ENCODE measurements at regions not wholly inside any gene's neighbourhood (a gene's known extent, or its start where the extent isn't known, plus 50 kb on each side); places are given as distances from the start of the nearest gene placed in this dataset.
"Not testable (repeated sequence)": the region's sequence is repeated elsewhere in the genome, so short reads cannot be mapped to it uniquely, and the experiment has no call there.

DNA sequence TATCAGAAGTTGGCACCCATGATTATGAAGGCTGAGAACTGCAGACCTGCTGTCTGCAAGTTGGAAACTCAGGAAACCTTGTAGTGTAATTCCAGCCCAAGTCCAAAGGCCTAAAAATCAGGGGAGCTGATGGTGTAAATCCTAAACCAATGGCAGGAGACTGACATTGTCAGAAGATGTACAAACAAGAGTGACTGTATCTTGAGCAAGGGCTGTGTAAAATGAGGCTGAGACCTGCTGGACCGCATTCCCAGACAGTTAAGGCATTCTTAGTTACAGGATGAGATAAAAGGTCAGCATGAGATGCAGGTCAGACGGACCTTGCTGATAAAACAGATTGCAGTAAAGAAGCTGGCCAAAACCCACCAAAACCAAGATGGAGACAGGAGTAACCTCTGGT, 147.7 kb downstream of the COG6 start:
- DNase-seq (ENCODE audit: low read depth, low spot score), result no peak

DNA sequence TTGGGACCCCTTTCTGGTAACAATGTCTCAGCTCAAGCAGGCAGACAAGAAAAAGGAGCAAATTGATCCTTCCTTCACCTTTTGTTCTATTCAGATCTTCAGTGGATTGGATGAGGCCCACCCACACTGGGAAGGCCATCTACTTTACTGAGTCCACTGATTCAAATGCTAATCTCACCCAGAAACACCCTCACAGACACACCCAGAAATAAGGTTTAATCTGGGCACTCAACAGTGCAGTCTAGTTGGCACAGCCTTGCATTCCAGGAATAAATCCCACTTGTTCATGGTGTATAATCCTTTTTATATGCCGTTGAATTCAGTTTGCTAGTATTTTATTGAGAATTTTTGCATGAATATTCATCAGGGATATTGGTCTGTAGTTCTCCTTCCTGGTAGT, 148.4 kb downstream of the COG6 start:
- no peak for DNase-seq (ENCODE audit: low read depth, low spot score)

DNA sequence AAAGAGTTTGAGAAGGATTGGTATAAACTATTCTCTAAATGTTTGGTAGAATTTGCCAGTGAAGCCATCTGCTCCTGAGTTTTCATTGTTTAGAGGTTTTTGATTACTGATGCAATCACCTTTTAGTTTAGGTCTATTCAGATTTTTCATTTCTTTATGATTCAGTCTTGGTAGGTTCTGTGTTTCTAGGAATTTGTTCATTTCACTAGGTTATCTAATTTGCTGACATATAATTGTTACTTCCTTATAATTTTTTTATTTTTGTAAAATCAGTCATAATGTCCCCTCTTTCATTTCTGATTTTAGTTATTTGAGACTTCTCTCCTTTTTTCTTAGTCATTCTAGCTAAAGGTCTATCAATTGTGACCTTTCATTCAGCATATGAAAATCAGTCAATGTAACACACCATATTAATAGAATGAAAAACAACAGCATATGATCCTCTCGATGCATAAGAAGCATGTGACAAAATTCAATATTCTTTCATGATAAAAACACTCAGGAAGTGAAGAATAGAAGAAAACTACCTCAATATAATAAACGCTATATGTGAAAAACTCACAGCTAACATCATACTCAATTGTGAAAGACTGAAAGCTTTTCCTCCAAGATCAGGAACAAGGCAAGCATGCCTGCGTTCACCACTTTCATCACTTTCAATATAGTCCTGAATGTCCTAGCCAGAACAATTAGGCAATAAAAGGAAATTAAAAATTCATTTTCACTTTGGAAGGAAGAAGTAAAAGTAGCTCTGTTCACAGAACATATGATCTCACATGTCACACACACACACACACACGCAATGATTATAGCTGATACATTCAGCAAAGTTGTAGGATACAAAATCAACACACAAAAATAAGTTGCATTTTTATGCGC, 149.1 kb downstream of the COG6 start:
- DNase-seq (ENCODE audit: low read depth, low spot score), result no peak

DNA sequence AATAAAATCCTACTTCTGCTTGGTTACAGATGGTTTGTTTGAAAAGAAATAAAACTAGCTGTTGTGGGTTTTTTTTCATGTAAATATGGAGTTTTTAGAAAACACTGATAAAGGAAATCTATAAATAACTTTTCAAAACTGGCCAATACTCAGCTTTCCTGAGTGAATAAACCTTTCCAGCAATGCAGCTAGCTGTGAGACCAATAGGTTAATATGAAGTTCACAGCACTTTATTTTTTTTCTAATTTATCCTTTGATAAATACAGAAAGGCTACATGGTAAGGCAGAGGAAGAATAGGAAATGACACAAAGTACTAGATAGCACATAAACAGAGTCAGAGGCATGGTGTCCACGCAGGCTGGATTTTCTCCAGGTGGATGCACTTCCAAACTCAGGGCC, 154.0 kb downstream of the COG6 start:
- no peak for DNase-seq (ENCODE audit: low read depth, low spot score)

DNA sequence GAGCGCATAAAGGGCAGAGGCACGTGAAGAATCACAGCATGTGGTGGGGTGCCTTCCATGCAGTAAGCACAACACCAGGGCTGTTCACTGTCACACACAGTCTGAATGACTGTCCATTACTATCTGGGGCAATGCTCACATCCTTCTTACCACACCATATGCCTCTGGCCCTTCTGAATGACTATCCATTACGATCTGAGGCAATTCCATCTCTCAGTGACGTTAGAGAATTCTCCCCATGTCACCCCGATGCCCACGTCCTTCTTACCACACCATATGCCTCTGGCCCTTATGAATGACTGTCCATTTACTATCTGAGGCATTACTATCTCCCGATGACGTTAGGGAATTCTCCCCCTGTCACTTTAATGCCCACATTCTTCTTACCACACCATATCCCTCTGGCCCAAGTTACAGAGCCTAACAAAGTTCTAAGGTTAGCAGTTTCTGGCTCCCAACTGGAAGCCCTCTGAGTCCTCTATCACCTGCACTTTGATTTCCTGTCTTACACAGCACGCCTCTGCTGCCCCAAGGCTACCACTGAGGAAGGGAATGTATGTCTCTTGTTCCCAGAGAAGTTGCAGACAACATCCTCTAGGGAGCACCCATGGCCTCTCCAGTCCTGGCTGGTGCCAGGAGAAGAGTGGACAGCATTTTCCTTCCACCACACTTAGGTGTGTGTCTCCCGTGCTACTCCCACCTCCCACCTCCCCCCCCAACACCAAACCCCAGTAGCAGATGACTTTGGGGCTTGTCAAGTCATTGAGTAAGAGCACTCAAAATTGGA, 154.8 kb downstream of the COG6 start:
- no peak for DNase-seq (ENCODE audit: low read depth, low spot score)

DNA sequence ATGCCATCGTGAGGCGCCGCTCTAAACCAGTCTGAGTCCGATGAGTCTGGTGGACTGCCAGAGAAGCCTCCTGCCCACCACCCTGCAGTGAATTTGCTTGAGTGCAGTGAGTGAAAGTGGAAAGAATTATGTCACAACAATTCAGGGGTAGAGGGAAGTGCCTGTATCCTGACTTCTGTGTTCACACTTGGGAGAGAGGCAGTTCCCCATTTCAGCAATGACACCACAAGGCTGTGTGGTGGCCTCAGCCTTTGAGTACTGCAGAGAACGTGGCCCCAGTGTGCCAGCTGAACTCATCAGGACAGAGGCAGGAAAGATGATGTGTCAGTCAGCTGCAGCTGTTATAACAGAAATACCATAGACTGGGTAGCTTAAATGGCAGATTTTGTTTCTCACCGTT, 155.6 kb downstream of the COG6 start:
- DNase-seq (ENCODE audit: low read depth, low spot score), result no peak

DNA sequence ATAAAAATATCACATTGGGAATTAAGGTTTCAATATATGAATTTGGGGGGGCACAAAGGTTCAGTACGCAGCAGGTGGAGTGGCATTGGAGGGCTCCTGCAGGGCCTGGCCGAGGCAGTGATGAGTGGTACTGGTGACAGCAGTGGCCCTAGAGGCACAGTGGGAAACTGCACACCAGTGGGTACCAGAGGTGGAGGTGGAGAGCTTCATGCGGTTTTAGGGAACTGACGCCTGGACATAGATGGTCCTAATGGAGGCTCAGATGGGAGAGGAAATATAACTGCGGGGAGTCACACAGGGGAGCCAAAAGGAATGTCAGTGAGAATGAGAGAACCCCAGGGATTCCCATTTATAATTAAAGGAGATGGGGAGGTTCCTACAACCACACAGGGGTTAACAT, 156.2 kb downstream of the COG6 start:
- DNase-seq (ENCODE audit: low read depth, low spot score), result no peak

DNA sequence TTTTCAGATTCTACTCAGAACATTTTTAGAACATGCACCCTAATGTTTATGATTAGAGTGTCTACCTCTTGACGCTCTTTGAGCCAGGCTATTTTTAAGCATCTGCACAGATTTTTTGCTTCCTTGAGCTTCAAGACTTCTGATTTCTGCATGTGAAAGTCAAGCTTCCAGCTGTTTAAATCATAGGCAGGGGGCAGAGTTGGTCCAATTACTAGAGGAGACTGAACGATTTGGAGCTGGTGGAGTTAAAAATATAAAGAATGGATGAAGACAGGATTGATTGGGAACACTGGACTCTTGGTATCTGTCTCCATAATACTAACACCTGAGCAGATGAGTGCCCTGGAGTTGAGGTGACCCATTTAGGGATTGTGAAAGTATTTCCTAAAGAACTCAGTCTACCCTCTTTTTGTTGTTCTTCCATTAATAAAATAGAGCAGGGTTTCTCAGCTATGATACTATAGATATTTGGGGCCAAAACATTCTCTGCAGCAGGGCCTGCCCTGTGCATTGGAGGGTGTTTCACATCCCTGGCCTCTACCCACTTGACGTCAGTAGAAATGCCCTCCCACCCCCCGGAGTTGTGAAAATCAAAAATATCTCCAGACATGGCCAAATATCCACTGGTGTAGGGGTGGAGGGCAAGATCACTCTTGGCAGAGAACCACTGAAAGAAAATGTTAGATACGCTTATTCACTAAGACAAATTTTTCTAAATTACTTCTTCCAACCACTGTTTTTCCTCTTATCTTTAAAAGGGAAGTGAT, 160.1 kb downstream of the COG6 start:
- no peak for DNase-seq (ENCODE audit: low read depth, low spot score)

DNA sequence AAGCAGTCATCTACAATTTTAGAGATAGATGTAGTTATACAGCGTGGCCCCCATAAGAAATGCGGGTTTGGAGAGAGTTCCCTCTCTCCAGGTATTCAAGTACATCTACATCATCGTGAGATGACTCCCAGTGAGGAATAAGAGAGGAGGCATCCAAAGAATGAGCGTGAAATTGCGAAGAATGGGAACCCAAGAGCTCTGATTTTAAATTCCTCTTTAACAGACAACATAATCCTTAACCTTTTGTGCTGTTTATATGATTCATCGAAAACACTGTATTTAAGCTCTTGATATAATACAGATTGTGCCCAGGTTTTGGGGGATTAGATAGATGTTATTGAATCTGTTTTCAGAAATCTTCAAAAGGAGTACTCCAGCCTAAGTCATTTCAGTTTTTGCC, 161.5 kb downstream of the COG6 start:
- DNase-seq (ENCODE audit: low read depth, low spot score), result peak; percentile 16

DNA sequence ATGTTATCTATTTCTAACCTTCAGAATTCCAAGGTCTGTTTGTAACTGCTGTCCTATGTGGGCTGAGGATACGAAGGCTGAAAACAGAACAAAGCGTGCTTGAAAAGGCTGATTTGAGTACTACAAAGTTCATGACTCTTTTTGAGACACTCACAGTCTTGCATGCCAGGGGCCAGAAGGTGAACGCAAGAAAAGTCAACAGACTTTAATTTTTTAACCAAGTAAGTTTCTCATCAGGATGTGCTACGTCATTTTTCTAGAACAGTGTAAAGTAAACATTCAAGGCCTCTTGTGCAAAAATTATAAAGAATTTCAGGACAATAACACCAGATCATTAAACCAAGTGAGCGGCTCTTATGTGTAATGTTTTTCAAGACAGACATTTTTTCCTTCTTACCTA, 163.5 kb downstream of the COG6 start:
- DNase-seq (ENCODE audit: low read depth, low spot score), result no peak

DNA sequence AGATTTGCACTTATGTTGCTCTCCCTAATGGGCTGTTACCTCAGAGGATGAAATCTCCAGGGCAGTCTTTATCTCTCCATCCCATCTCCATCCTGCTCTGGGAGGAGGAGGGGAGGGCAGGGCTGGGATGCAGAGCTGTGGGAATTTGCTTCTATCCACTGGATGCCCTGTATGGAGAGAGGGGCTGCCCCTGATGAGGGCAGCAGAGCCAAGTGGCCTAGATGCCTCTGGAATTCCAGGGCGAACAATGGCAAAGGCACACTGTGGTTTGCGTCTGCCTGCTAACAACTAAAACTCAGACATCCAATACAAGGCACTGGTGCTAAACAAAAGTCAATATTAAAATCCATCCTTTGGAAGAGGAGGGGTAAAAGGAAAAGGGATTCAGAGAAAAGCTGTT, 165.1 kb downstream of the COG6 start:
- DNase-seq (ENCODE audit: low read depth, low spot score), result peak; percentile 20

DNA sequence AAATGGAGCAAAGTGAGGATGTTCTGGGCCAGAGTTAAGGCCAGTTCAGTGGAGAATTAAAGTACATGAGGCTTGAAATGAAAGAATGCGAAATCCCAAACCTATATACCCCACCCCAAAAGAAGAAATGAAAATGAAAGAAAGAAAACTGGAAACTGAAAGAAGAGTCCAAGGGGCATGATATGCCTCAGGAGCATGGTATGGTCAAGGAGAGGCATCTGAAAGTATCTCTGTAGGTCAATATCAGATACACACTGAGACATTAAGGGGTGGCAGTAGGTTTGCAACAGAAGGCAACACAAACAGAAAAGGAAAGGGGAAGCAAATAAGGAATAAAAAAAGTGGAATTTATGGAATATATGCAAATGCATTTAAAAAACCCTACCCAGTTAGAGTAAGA, 166.5 kb downstream of the COG6 start:
- no peak for DNase-seq (ENCODE audit: low read depth, low spot score)

DNA sequence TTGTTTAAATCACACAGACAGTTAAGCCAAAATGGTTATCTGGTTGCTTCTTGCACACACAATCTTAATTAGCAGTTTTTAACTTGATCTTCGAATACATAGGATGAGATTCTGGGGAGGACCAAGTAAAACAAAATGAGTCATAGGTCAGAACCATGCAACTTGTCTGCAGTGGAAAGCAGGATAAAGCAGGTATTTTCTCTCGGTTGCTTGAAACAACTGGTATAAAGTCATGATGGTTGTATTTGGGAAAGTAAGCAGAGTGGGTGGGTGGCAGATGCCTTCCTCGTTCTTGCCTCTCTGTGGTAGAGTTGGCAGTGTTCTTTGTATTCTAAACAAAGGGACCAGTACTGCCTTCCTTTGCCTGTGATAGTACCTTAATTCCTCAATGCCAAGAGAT, 167.0 kb downstream of the COG6 start:
- no peak for DNase-seq (ENCODE audit: low read depth, low spot score)

DNA sequence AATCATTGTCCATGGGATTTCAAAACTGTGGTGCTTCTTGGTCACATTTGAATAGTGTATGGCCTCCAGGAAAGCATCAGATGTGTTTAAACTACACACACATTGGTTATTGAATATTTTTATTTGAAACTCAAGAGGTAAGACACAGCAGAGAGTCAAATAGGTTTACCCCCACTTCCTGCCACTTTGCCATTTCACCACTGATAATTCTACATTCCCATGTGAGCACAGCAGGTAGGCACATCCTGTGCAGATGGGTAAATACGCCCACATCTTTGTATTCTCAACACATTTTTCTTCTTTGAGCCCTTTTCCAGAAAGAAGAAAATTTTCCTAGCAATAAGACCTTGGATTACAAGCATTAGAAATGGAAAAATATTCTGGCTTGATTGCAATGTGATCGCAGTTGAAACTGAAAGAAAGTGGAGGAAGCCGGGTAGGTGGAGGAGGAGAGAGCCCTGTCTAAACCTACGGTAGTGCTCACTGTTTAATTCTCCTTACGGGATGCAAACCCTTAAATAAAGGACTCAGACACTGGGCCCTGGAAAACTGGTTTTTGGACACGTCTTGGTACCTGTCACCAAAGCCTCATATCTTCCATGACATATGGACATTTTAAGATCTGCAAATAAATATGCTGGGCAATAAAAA, 167.7 kb downstream of the COG6 start:
- no peak for DNase-seq (ENCODE audit: low read depth, low spot score)

DNA sequence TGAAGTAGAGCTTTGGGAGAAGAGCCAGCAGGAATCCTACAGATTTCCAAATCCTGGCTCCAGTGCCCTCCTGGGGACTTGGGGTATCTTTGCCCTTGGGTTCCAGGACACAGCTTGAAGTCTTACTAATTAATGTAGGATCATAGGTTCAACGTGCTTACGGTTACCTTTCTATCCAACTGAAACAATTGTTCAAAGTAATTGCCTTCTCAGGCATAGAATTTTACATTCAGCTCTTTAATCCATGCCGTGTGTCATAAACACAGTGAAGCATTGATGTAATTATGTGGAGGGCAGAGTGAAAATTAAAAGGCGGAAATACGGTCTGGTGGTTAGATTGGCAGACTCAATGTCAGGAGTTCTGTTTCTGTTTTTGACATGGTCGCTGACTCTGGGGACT, 170.4 kb downstream of the COG6 start:
- no peak for DNase-seq (ENCODE audit: low read depth, low spot score)

DNA sequence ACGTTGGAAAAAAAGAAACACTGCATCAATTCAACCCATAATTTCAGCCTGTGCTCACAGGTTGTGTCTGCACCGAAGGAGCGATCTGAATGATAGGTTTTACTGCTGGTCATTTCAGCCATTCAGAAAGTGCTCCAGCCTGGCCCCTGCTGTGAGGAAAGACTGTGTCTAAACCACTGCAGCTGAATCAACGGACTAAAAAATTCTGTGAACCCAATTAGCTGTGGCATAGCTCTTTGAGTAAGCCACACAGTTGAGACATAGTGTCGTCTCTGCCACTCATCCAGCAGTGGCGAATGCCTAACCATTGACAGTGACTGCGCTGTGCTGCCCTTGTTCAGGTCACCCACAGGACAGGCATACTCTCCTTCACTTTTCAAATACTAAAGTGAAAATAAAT, 179.8 kb downstream of the COG6 start:
- peak; percentile 47 for DNase-seq (ENCODE audit: low read depth, low spot score)

DNA sequence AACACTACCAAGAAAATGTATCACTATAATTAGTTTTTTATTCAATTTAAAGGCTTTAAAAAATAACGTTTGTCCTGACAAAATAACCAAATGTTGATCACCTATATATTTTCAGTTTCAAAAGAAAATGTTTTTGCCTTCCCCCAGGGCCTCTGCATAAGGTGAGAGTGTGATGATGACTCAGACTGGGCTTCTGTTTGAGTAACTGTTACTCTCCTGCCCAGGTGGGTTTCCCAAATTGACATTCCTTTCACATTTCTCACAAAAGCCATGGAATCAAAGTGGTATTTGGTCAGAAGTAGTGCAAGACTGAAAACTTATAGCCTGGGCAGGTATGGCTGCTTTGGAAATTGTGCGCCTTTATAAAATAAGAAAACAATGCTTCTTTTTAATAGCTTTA, 180.6 kb downstream of the COG6 start:
- DNase-seq (ENCODE audit: low read depth, low spot score), result no peak

DNA sequence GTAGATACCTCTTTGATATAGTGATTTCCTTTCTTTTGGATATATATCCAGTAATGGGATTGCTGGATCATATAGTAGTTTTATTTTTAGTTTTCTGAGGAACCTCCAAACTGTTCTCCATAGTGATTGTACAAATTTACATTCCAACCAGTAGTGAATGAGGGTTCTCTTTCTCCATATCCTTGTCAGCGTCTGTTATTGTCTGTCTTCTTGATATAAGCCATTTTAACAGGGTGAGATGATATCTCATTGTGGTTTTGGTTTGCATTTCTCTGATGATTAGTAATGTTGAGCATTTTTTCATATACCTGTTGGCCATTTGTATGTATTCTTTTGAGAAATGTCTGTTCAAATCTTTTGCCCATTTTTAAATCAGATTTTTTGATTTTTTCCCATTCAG, 182.4 kb downstream of the COG6 start:
- DNase-seq (ENCODE audit: low read depth, low spot score), result not testable (repeated sequence)

DNA sequence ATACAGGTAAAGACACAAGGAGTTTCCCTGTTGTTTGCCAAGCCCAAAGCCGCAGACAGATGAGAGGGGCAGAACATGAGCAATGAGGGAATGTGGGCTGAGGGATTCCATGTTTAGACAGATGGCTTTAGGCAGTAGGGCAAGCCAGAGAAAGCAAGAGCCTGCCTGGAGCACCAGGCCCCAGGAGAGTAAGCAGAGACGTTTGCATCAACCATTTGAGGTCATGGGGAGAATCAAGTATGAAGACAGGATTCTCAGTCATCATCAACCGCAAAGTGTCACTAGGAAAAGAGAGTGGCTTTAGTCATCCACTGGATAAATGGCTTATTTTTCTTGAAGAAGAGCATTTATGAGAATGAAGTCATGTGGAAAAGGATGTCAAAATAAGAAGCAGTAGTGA, 184.7 kb downstream of the COG6 start:
- no peak for DNase-seq (ENCODE audit: low read depth, low spot score)

DNA sequence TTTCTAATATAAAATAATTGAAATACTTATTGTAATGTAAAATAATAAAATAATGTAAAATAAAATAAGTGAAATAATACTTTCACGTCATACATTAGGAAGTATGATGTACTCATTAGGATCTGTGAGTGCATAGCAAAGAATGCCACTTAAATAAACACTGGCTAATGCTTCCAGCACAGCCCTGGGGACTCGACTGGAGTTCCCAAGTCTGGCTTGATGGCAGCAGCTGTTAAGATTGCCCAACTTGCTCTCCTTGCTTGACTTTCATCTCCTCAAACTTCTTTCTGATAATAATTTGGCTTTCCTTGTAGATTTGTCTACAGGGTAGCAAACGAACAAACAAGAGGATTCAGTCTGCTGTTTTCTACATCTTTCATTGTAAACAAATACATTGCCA, 191.9 kb downstream of the COG6 start:
- no peak for DNase-seq (ENCODE audit: low read depth, low spot score)

DNA sequence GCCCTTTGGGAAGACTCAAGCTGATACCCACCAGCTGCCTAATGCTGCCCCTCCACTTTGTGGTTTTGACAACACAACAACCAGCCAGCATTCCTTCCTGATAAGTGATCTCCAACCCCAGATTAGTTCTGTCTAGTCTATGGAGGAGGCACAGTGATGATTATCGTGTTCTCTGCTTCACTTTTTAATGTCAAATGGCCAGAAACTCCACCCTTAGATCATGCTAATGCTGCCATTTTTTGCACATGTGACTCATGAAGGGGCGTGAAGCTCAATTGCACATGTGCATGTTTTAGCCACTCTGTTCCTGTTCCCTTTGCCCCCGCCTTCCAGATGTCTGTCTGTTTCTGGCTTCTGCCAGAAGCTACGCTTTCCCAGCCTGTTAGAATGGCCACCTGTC, 199.8 kb downstream of the COG6 start:
- no peak for DNase-seq (ENCODE audit: low read depth, low spot score)

DNA sequence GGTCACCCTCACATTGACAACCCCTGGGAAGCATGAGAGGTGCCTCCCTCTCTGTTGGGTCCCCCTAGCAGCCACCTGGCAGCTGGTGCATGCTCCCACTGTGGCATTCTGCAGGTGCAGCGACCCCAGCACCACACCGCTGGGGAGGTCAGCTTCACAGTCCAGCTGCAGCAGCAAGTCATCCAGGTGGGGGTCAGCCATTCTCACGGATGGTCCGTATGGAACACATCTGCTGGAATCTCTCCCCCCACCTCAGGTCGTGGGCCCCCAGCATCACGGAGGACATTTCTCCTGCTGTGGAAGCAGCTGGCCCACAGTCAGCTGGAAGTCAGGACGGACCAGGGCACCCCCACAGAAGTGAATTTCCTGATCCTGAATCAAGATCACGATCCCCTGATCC, 201.3 kb downstream of the COG6 start:
- DNase-seq (ENCODE audit: low read depth, low spot score), result no peak

Data from astrocyte of the hippocampus (primary cell).